ENCODE measurements at regions not wholly inside any gene's neighbourhood (a gene's known extent, or its start where the extent isn't known, plus 50 kb on each side); places are given as distances from the start of the nearest gene placed in this dataset.

GRCh38 chr16:5427571-5427970 lies 330.0 kb upstream of the EEF2KMT start:
- no peak overlapping the region for H2AFZ ChIP-seq (ENCODE audit: low read depth, low read length)
- H3K27ac ChIP-seq (ENCODE audit: low read length): no peak overlapping the region
- H3K4me3 ChIP-seq (ENCODE audit: low read length): no peak overlapping the region
- no peak overlapping the region for H3K4me2 ChIP-seq (ENCODE audit: low read length)
- H3K9ac ChIP-seq (ENCODE audit: low read length): no peak overlapping the region
- no peaks in the 10 kb centered on the region for H3K36me3 ChIP-seq (replicated peaks; ENCODE audit: low read depth, low read length)
- TF ChIP-seq CTCF (IDR thresholded peaks at IDR 0.05; ENCODE audit: low read depth, low read length): no peak
- no peak for TF ChIP-seq EZH2phosphoT487 (IDR thresholded peaks at IDR 0.05; ENCODE audit: low read depth)
- H4K20me1 ChIP-seq (ENCODE audit: insufficient read depth, low read length): no peaks in the 10 kb centered on the region
- no peaks in the 10 kb centered on the region for H3K9me3 ChIP-seq (ENCODE audit: insufficient read depth, low read length)
- no peaks in the 10 kb centered on the region for H3K79me2 ChIP-seq (ENCODE audit: low read length)
- H3K4me1 ChIP-seq (ENCODE audit: low read length): no peaks in the 10 kb centered on the region
- no peaks in the 10 kb centered on the region for H3K27me3 ChIP-seq (ENCODE audit: low read depth, low read length)

- Histone ChIP-seq H3K4me1 (ENCODE audit: low read length) (no peaks in the 10 kb centered on the region), H3K36me3 (replicated peaks; ENCODE audit: low read depth, low read length) (no peaks in the 10 kb centered on the region), H3K9me3 (ENCODE audit: insufficient read depth, low read length) (no peaks in the 10 kb centered on the region), H3K79me2 (ENCODE audit: low read length) (no peaks in the 10 kb centered on the region), H3K27me3 (ENCODE audit: low read depth, low read length) (no peaks in the 10 kb centered on the region), H3K4me2 (ENCODE audit: low read length) (no peak overlapping the region), H3K9ac (ENCODE audit: low read length) (no peak overlapping the region), H3K27ac (ENCODE audit: low read length) (no peak overlapping the region), H3K4me3 (ENCODE audit: low read length) (no peak overlapping the region), H4K20me1 (ENCODE audit: insufficient read depth, low read length) (no peaks in the 10 kb centered on the region), H2AFZ (ENCODE audit: low read depth, low read length) (no peak overlapping the region)
- no peak for TF ChIP-seq EZH2phosphoT487 (IDR thresholded peaks at IDR 0.05; ENCODE audit: low read depth)
- no peak for TF ChIP-seq CTCF (IDR thresholded peaks at IDR 0.05; ENCODE audit: low read depth, low read length)
Observed at GRCh38 chr16:5422643-5423496, 325.3 kb upstream of the EEF2KMT start.

GRCh38 chr16:5422047-5422446 lies 324.5 kb upstream of the EEF2KMT start:
- no peaks in the 10 kb centered on the region for H4K20me1 ChIP-seq (ENCODE audit: insufficient read depth, low read length)
- H3K27me3 ChIP-seq (ENCODE audit: low read depth, low read length): no peaks in the 10 kb centered on the region
- no peak overlapping the region for H3K9ac ChIP-seq (ENCODE audit: low read length)
- no peak overlapping the region for H3K4me3 ChIP-seq (ENCODE audit: low read length)
- no peaks in the 10 kb centered on the region for H3K36me3 ChIP-seq (replicated peaks; ENCODE audit: low read depth, low read length)
- no peaks in the 10 kb centered on the region for H3K4me1 ChIP-seq (ENCODE audit: low read length)
- TF ChIP-seq EZH2phosphoT487 (IDR thresholded peaks at IDR 0.05; ENCODE audit: low read depth): no peak
- no peak for TF ChIP-seq CTCF (IDR thresholded peaks at IDR 0.05; ENCODE audit: low read depth, low read length)
- H3K4me2 ChIP-seq (ENCODE audit: low read length): no peak overlapping the region
- no peak overlapping the region for H2AFZ ChIP-seq (ENCODE audit: low read depth, low read length)
- H3K9me3 ChIP-seq (ENCODE audit: insufficient read depth, low read length): no peaks in the 10 kb centered on the region
- no peak overlapping the region for H3K27ac ChIP-seq (ENCODE audit: low read length)
- H3K79me2 ChIP-seq (ENCODE audit: low read length): no peaks in the 10 kb centered on the region

- H3K4me2 ChIP-seq (ENCODE audit: low read length): no peak overlapping the region
- H3K27me3 ChIP-seq (ENCODE audit: low read depth, low read length): no peaks in the 10 kb centered on the region
- no peak overlapping the region for H3K9ac ChIP-seq (ENCODE audit: low read length)
- H3K4me1 ChIP-seq (ENCODE audit: low read length): no peaks in the 10 kb centered on the region
- H4K20me1 ChIP-seq (ENCODE audit: insufficient read depth, low read length): no peaks in the 10 kb centered on the region
- TF ChIP-seq CTCF (IDR thresholded peaks at IDR 0.05; ENCODE audit: low read depth, low read length) (no peak), EZH2phosphoT487 (IDR thresholded peaks at IDR 0.05; ENCODE audit: low read depth) (no peak)
- no peak overlapping the region for H3K4me3 ChIP-seq (ENCODE audit: low read length)
- H3K36me3 ChIP-seq (replicated peaks; ENCODE audit: low read depth, low read length): no peaks in the 10 kb centered on the region
- no peaks in the 10 kb centered on the region for H3K9me3 ChIP-seq (ENCODE audit: insufficient read depth, low read length)
- H2AFZ ChIP-seq (ENCODE audit: low read depth, low read length): no peak overlapping the region
- no peak overlapping the region for H3K27ac ChIP-seq (ENCODE audit: low read length)
- H3K79me2 ChIP-seq (ENCODE audit: low read length): no peaks in the 10 kb centered on the region
Observed at GRCh38 chr16:5416013-5416412, 318.4 kb upstream of the EEF2KMT start.
